NCI-H526 (cell line): ENCODE measurements at regions not wholly inside any gene's neighbourhood (a gene's known extent, or its start where the extent isn't known, plus 50 kb on each side); places are given as distances from the start of the nearest gene placed in this dataset.
"Not testable (repeated sequence)": the region's sequence is repeated elsewhere in the genome, so short reads cannot be mapped to it uniquely, and the experiment has no call there.

Experiments used
- DNase-seq, 2 experiments: peaks; one replicate each; lab custom pipeline; 2025; lab: John Stamatoyannopoulos, UW

- no peak for DNase-seq
Observed at GRCh38 chr2:220779931-220780330, 792.2 kb downstream of the EPHA4 start.

- no peak for DNase-seq
Observed at GRCh38 chr2:220781622-220782241, 790.4 kb downstream of the EPHA4 start.

DNA sequence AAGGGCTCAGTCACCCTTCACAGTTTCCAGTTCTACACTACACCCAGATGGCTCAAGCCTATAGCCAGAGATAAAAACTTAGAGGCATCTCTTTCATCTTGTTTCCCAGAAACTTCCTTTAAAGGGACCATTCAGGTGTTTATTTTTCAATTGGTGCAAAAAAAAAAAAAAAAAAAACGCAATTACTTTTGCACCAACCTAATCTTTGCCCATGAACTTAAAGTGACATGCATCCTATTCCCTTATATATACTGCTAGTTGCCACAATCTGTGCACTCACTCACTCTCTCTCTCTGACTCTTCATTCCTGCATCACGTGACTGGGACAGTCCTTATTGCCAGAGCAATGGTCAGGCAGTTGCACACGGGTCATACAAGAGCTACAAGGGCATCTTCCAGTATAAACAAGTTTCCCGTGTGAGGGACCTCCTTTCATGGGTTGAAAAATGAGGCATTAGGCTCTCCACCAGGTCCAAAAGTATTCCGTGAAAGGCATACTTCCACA is 789.4 kb downstream of the EPHA4 start:
- DNase-seq, result no peak

GRCh38 chr2:220783671-220784070 is 788.4 kb downstream of the EPHA4 start:
- no peak for DNase-seq

GRCh38 chr2:220785178-220785577 is 786.9 kb downstream of the EPHA4 start:
- no peak for DNase-seq

DNA sequence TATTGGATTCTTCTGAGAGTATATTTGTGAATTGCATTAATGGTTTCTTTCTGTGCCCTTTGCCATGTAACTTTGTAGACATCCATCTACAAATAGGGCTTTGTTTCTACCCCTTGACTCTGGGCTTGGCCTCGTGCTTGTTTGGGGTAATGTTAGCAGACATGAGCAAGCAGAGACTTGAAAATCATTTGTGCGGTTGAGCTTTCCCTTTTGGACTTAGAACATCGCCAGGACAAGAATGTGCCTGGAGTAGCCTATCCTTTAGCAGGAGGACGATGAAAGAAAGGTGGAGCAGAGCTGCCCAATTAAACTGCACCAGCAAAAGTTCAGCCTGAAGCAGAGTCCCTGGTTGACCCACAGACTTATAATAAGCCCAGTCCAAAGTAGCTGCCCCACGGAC is 785.9 kb downstream of the EPHA4 start:
- no peak for DNase-seq

- DNase-seq, result no peak
Observed at GRCh38 chr2:220787251-220787650, 784.9 kb downstream of the EPHA4 start.

DNA sequence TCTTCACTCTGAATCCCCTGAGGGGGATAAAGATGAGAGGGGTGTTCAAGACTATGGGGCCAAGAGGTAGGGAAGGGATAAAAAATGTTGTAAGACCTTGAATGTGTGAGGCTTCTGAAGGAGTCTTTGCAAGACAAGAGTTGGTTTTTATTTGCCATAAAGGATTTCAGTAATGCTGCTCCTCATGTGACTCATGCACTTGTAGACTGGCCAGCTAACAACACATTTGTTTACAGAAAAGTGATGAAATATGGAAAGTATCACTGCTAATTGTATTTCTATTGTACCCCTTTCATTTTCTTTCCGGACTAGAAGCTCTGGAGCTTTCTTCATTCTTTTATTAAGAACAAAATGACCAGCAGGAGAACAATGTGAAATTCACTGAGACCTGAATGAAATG is 782.1 kb downstream of the EPHA4 start:
- DNase-seq, result no peak

GRCh38 chr2:220795705-220796104 is 776.4 kb downstream of the EPHA4 start:
- DNase-seq, result no peak

GRCh38 chr2:220811115-220811514 is 761.0 kb downstream of the EPHA4 start:
- DNase-seq, result no peak

DNA sequence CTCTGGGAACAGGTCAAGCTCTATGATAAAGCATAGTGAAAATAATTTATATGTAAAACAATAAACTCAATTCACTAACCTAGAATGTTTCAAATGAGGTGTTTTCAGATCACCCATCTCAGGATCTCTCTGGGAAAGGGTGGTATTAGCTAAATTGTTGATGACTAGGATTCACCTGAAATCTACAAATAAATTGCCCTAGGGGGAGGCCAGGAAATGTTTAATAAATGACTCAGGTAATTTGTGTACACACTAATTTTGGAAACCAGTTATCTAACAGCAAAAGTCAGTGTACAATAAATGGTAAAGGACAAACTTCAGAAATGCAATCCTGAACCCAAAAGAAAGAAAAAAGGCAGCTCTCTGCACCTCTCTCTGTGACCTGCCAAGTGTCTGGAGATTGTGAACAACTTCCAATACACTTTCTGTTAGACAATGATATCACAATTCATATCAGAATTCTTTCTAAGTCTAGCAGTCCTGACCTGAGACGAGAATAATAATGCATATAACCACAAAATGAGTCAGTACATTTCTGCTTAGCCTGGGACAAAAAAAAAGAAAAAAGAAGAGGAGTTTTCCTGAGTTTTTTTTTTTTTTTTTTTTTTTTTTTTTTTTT is 760.0 kb downstream of the EPHA4 start:
- no peak for DNase-seq

GRCh38 chr2:220814441-220814840 is 757.7 kb downstream of the EPHA4 start:
- DNase-seq, result no peak

DNA sequence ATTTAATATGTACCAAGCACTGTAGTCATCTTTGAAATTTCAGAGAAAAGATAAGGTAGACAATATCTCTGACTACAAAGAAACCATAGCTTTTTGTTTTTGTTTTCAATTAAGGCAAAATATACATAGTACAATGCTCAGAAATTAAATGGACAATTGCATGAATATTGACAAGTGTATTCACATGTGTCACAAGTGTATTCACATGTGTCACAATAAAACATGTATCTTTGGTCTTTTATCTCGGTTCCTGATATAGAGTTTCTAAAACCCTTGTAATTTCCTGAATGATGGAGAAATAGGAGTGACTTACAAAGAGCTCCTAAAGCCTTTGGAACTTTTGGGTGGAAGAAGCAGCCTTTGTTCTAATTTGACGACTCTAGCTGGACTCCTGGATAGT is 756.4 kb downstream of the EPHA4 start:
- no peak for DNase-seq

- DNase-seq, result no peak
Observed at GRCh38 chr2:220821683-220822082, 750.4 kb downstream of the EPHA4 start.

GRCh38 chr2:220823590-220823989 is 748.5 kb downstream of the EPHA4 start:
- not testable (repeated sequence) for DNase-seq

DNA sequence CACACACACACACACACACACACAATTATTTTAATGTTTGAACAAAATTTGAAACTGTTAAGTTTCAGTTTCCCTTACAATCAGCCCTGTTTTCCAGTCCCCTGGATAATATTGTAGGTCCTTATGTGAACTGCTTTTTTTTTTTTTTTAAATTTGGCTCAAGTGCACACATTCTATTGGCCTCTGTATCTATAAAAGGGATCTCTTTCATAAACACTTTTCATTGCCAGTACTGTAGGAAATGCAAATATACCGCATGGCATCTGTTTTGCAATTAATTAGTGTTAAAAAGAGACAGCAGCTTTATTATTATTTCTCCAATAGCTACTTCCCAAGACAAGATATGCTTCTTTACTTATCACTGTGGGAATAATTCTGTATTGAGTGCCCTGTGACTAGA is 738.7 kb downstream of the EPHA4 start:
- DNase-seq, result peak; percentile 11 to 25

- no peak for DNase-seq
Observed at GRCh38 chr2:220835583-220835982, 736.5 kb downstream of the EPHA4 start.

DNA sequence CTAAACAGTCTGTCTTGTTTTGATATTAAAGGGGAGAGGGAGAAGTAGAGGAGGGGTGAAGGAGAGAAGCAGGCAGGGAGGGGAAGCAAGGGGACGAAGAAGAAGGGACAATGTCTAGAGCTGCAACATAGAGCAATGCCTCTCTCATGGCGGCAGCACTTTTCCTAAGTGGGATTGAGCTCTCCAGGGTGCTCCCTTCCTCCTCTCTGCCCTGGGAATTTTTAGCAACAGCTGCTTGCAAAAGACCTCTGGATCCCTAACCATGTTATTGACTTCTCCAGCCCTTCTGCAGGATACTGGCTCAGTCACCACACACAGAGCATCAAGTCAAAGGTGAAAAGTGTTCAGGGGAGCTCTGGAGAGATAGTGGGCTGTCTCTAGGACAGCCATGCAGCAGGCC is 734.9 kb downstream of the EPHA4 start:
- no peak for DNase-seq

GRCh38 chr2:220842901-220843665 is 729.0 kb downstream of the EPHA4 start:
- DNase-seq, result no peak

DNA sequence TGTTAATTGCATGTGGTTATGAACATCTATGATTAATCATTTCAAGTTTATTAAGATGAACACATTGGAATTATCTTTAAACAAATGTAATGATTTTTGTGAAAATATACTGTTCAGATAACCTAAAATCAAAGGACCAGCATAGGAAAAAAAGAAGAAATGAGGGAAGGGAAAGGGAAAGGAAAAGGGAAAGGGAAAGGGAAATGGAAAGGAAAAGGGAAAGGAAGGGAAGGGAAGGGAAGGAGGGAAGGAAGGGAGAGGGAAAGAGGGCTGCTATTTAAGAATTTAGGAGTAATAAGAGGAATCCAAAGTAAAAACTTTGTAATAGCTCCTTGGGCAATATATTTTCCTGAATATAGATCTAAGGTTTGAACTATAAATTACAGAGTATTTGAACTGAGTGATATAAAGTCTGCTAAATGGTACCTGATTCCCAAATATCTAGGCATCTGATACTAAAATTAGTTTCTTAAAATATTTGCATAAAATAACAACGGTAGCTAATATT is 726.3 kb downstream of the EPHA4 start:
- DNase-seq, result no peak

- DNase-seq, result no peak
Observed at GRCh38 chr2:220847006-220847405, 725.1 kb downstream of the EPHA4 start.

DNA sequence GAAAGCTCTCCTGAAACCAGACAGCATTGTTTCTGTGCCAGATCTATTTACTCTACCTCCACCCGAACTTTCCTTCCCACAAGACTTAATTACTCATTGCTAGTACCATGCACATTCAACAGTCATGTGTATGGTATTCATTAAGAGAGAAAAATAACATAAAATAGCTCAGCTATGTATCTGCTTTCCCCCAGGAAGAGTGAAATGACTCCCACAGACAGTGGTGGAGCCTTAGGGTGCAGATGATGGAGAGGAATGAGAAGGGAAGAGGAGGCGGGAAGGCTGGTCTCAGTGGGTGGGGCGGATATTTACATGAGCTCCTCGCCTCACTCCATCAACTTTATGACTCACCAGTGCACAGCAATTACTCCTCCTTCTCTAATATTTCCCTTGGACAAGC is 724.5 kb downstream of the EPHA4 start:
- no peak for DNase-seq

- DNase-seq, result no peak
Observed at GRCh38 chr2:220849433-220849832, 722.7 kb downstream of the EPHA4 start.
